Right lobe of liver (tissue), 4 donors: ENCODE measurements at regions not wholly inside any gene's neighbourhood (a gene's known extent, or its start where the extent isn't known, plus 50 kb on each side); places are given as distances from the start of the nearest gene placed in this dataset.

Experiments used
- POLR2A ChIP-seq: fragments of 450-650 bp; IDR thresholded peaks from one replicate; pipeline ENCODE4 v1.6.1; 2017; ENCODE audit warnings: antibody characterized with exemption, mild to moderate bottlenecking
- TF ChIP-seq, protein P1 (sequence below), 4 donors: fragments of 200-600 bp in 3 of 4; fragments of 450-650 bp in 1 of 4; IDR thresholded peaks; one replicate each; pipeline versions ENCODE4 v1.5.1 to v1.8.0; 2016 to 2022; ENCODE audit warnings: antibody characterized with exemption in 4 of 4, mild to moderate bottlenecking in 2 of 4
- donor health status: DM: no; HTN: no; CAD: no.
- donor health status: DM: no; HTN: no; CAD: no.
- donor health status: DM: no; HTN: yes; CAD: no.

DNA sequence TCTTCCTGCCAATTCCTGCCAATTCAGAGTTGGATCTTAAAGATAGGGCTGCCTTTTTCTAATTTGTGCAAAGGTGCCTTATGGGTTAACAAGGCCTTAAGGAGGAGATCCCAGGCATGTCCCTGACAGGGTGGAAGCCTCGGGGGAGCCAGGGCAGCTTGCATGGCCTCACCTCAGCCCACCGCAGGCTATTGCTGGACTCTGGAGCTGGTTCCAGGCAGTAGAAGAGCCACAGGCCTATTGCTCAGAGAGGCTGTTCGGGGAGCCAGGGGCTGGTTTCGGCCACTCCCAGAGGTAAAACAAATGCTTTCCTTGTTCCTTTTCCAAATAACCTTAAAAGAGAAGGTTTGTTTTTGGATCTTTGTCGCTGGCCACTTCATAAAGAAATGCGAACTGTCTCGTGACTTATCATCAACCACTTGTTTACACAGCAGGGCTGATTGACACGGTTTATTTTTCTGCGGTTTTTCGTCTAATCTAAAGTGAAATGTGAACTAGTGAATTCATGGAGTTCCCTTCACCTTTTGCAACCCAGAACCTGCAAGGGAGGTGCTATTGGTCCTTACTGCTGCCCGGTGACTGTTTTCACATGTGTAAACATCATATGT, 108.6 kb downstream of the APOB start:
- TF ChIP-seq, protein P1, sequence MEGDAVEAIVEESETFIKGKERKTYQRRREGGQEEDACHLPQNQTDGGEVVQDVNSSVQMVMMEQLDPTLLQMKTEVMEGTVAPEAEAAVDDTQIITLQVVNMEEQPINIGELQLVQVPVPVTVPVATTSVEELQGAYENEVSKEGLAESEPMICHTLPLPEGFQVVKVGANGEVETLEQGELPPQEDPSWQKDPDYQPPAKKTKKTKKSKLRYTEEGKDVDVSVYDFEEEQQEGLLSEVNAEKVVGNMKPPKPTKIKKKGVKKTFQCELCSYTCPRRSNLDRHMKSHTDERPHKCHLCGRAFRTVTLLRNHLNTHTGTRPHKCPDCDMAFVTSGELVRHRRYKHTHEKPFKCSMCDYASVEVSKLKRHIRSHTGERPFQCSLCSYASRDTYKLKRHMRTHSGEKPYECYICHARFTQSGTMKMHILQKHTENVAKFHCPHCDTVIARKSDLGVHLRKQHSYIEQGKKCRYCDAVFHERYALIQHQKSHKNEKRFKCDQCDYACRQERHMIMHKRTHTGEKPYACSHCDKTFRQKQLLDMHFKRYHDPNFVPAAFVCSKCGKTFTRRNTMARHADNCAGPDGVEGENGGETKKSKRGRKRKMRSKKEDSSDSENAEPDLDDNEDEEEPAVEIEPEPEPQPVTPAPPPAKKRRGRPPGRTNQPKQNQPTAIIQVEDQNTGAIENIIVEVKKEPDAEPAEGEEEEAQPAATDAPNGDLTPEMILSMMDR (IDR thresholded peaks at IDR 0.05), result no peak
- TF ChIP-seq POLR2A, result no peak
